ENCODE measurements at regions not wholly inside any gene's neighbourhood (a gene's known extent, or its start where the extent isn't known, plus 50 kb on each side); places are given as distances from the start of the nearest gene placed in this dataset.

GRCh38 chr22:27610863-27611786 is 190.4 kb downstream of the MN1 start:
- H3K4me1 ChIP-seq (ENCODE audit: control insufficient read depth, insufficient read depth, low read length), result peaks cover 4% of the 10 kb centered on the region
- H3K9me3 ChIP-seq (replicated peaks; ENCODE audit: control insufficient read depth, low read depth, low read length), result no peaks in the 10 kb centered on the region
- WGBS (ENCODE audit: insufficient coverage), result 58% methylated on average over 23 of the region's 23 CpGs
- no peaks in the 10 kb centered on the region for H3K36me3 ChIP-seq (ENCODE audit: control insufficient read depth, insufficient read depth, low read length)
- H3K4me3 ChIP-seq (ENCODE audit: low read length), result no peak overlapping the region
- H3K27me3 ChIP-seq (ENCODE audit: control insufficient read depth, insufficient read depth, low read length), result peaks cover 31% of the 10 kb centered on the region
- H3K27ac ChIP-seq (ENCODE audit: low read length), result no peak overlapping the region
- DNase-seq, result no peak

GRCh38 chr22:27612115-27612514 is 189.4 kb downstream of the MN1 start:
- H3K4me3 ChIP-seq (ENCODE audit: low read length), result no peak overlapping the region
- H3K4me1 ChIP-seq (ENCODE audit: control insufficient read depth, insufficient read depth, low read length), result peaks cover 5% of the 10 kb centered on the region
- peaks cover 31% of the 10 kb centered on the region for H3K27me3 ChIP-seq (ENCODE audit: control insufficient read depth, insufficient read depth, low read length)
- no peaks in the 10 kb centered on the region for H3K9me3 ChIP-seq (replicated peaks; ENCODE audit: control insufficient read depth, low read depth, low read length)
- no peak overlapping the region for H3K27ac ChIP-seq (ENCODE audit: low read length)
- 54% methylated on average over 3 of the region's 6 CpGs for WGBS (ENCODE audit: insufficient coverage)
- DNase-seq, result no peak
- no peaks in the 10 kb centered on the region for H3K36me3 ChIP-seq (ENCODE audit: control insufficient read depth, insufficient read depth, low read length)

GRCh38 chr22:27613099-27614005 is 188.2 kb downstream of the MN1 start:
- Histone ChIP-seq H3K36me3 (ENCODE audit: control insufficient read depth, insufficient read depth, low read length) (no peaks in the 10 kb centered on the region), H3K27me3 (ENCODE audit: control insufficient read depth, insufficient read depth, low read length) (peaks cover 33% of the 10 kb centered on the region), H3K9me3 (replicated peaks; ENCODE audit: control insufficient read depth, low read depth, low read length) (no peaks in the 10 kb centered on the region), H3K27ac (ENCODE audit: low read length) (no peak overlapping the region), H3K4me1 (ENCODE audit: control insufficient read depth, insufficient read depth, low read length) (peaks cover 5% of the 10 kb centered on the region), H3K4me3 (ENCODE audit: low read length) (no peak overlapping the region)
- WGBS (ENCODE audit: insufficient coverage), result 68% methylated on average over 18 of the region's 19 CpGs
- no peak for DNase-seq

- Histone ChIP-seq H3K36me3 (ENCODE audit: control insufficient read depth, insufficient read depth, low read length) (no peaks in the 10 kb centered on the region), H3K4me1 (ENCODE audit: control insufficient read depth, insufficient read depth, low read length) (peaks cover 5% of the 10 kb centered on the region), H3K4me3 (ENCODE audit: low read length) (no peak overlapping the region), H3K27me3 (ENCODE audit: control insufficient read depth, insufficient read depth, low read length) (peaks cover 37% of the 10 kb centered on the region), H3K9me3 (replicated peaks; ENCODE audit: control insufficient read depth, low read depth, low read length) (no peaks in the 10 kb centered on the region), H3K27ac (ENCODE audit: low read length) (no peak overlapping the region)
- no peak for DNase-seq
- WGBS (ENCODE audit: insufficient coverage), result 9% methylated on average over 53 of the region's 56 CpGs
Observed at GRCh38 chr22:27614006-27614649, 187.4 kb downstream of the MN1 start.

- no peaks in the 10 kb centered on the region for H3K36me3 ChIP-seq (ENCODE audit: control insufficient read depth, insufficient read depth, low read length)
- H3K27me3 ChIP-seq (ENCODE audit: control insufficient read depth, insufficient read depth, low read length), result peaks cover 38% of the 10 kb centered on the region
- DNase-seq, result no peak
- 43% methylated on average over 7 of the region's 10 CpGs for WGBS (ENCODE audit: insufficient coverage)
- no peak overlapping the region for H3K27ac ChIP-seq (ENCODE audit: low read length)
- H3K4me1 ChIP-seq (ENCODE audit: control insufficient read depth, insufficient read depth, low read length), result peaks cover 5% of the 10 kb centered on the region
- H3K9me3 ChIP-seq (replicated peaks; ENCODE audit: control insufficient read depth, low read depth, low read length), result peaks cover 1% of the 10 kb centered on the region
- H3K4me3 ChIP-seq (ENCODE audit: low read length), result no peak overlapping the region
Observed at GRCh38 chr22:27614650-27615007, 186.9 kb downstream of the MN1 start.

GRCh38 chr22:27615408-27615807 is 186.1 kb downstream of the MN1 start:
- no peak overlapping the region for H3K27ac ChIP-seq (ENCODE audit: low read length)
- H3K4me3 ChIP-seq (ENCODE audit: low read length), result no peak overlapping the region
- DNase-seq, result no peak
- WGBS (ENCODE audit: insufficient coverage), result 80% methylated on average over 7 of the region's 12 CpGs
- H3K4me1 ChIP-seq (ENCODE audit: control insufficient read depth, insufficient read depth, low read length), result peaks cover 5% of the 10 kb centered on the region
- H3K36me3 ChIP-seq (ENCODE audit: control insufficient read depth, insufficient read depth, low read length), result no peaks in the 10 kb centered on the region
- peaks cover 5% of the 10 kb centered on the region for H3K9me3 ChIP-seq (replicated peaks; ENCODE audit: control insufficient read depth, low read depth, low read length)
- peaks cover 41% of the 10 kb centered on the region for H3K27me3 ChIP-seq (ENCODE audit: control insufficient read depth, insufficient read depth, low read length)

GRCh38 chr22:27616033-27616432 is 185.5 kb downstream of the MN1 start:
- no peak overlapping the region for H3K4me3 ChIP-seq (ENCODE audit: low read length)
- no peak for DNase-seq
- 18% methylated on average over 2 of the region's 3 CpGs for WGBS (ENCODE audit: insufficient coverage)
- no peaks in the 10 kb centered on the region for H3K36me3 ChIP-seq (ENCODE audit: control insufficient read depth, insufficient read depth, low read length)
- H3K27me3 ChIP-seq (ENCODE audit: control insufficient read depth, insufficient read depth, low read length), result peaks cover 43% of the 10 kb centered on the region
- peaks cover 5% of the 10 kb centered on the region for H3K4me1 ChIP-seq (ENCODE audit: control insufficient read depth, insufficient read depth, low read length)
- peaks cover 5% of the 10 kb centered on the region for H3K9me3 ChIP-seq (replicated peaks; ENCODE audit: control insufficient read depth, low read depth, low read length)
- H3K27ac ChIP-seq (ENCODE audit: low read length), result no peak overlapping the region

- Histone ChIP-seq H3K36me3 (ENCODE audit: control insufficient read depth, insufficient read depth, low read length) (no peaks in the 10 kb centered on the region), H3K27ac (ENCODE audit: low read length) (no peak overlapping the region), H3K9me3 (replicated peaks; ENCODE audit: control insufficient read depth, low read depth, low read length) (peaks cover 5% of the 10 kb centered on the region), H3K27me3 (ENCODE audit: control insufficient read depth, insufficient read depth, low read length) (peaks cover 46% of the 10 kb centered on the region), H3K4me1 (ENCODE audit: control insufficient read depth, insufficient read depth, low read length) (peaks cover 5% of the 10 kb centered on the region), H3K4me3 (ENCODE audit: low read length) (no peak overlapping the region)
- WGBS (ENCODE audit: insufficient coverage), result 43% methylated on average over 2 of the region's 2 CpGs
- no peak for DNase-seq
Observed at GRCh38 chr22:27617214-27617881, 184.2 kb downstream of the MN1 start.

GRCh38 chr22:27620367-27621154 is 181.0 kb downstream of the MN1 start:
- DNase-seq, result no peak
- no peak overlapping the region for H3K4me3 ChIP-seq (ENCODE audit: low read length)
- WGBS (ENCODE audit: insufficient coverage), result 57% methylated on average over 15 of the region's 15 CpGs
- H3K4me1 ChIP-seq (ENCODE audit: control insufficient read depth, insufficient read depth, low read length), result peaks cover 10% of the 10 kb centered on the region
- peaks cover 5% of the 10 kb centered on the region for H3K9me3 ChIP-seq (replicated peaks; ENCODE audit: control insufficient read depth, low read depth, low read length)
- H3K27ac ChIP-seq (ENCODE audit: low read length), result no peak overlapping the region
- no peaks in the 10 kb centered on the region for H3K36me3 ChIP-seq (ENCODE audit: control insufficient read depth, insufficient read depth, low read length)
- peaks cover 18% of the 10 kb centered on the region for H3K27me3 ChIP-seq (ENCODE audit: control insufficient read depth, insufficient read depth, low read length)
